HL-60 (cell line): ENCODE measurements at regions not wholly inside any gene's neighbourhood (a gene's known extent, or its start where the extent isn't known, plus 50 kb on each side); places are given as distances from the start of the nearest gene placed in this dataset.

Source experiments
- DNase-seq, 2 experiments: peaks; one replicate each; pipeline ENCODE4 v3.0.0-alpha.2; 2010 to 2020; ENCODE audit warnings: low read depth in 1 of 2, low spot score in 1 of 2
- H3K27ac ChIP-seq: fragments of 250-450 bp; sonication (Bioruptor Pico); replicated peaks from 2 replicates; pipeline ENCODE4 v1.5.1; 2020; ENCODE audit warnings: mild to moderate bottlenecking, moderate library complexity
- H3K27me3 ChIP-seq: fragments of 250-450 bp; sonication (Bioruptor Pico); 2 replicates; pipeline ENCODE4 v1.5.1; 2021; ENCODE audit warnings: mild to moderate bottlenecking, moderate library complexity; ENCODE audit not compliant: insufficient read depth, poor library complexity, severe bottlenecking
- H3K4me3 ChIP-seq: replicated peaks from 2 replicates; pipeline ENCODE4 v1.5.1; 2011; ENCODE audit warnings: mild to moderate bottlenecking, control low read depth, low read length; ENCODE audit not compliant: insufficient read depth
- CTCF ChIP-seq: IDR thresholded peaks from one replicate; pipeline ENCODE4 v1.5.1; 2011; ENCODE audit warnings: low read length, control low read depth, inconsistent platforms; ENCODE audit not compliant: insufficient read depth
- GABPA ChIP-seq: IDR thresholded peaks from 2 replicates; pipeline ENCODE4 v1.6.1; 2012; ENCODE audit warnings: low read depth
- POLR2AphosphoS5 ChIP-seq: IDR thresholded peaks from 2 replicates; pipeline ENCODE4 v1.6.1; 2012; ENCODE audit warnings: low read depth
- REST ChIP-seq: IDR thresholded peaks from 2 replicates; pipeline ENCODE4 v1.6.1; 2012; ENCODE audit warnings: low read depth; ENCODE audit not compliant: insufficient replicate concordance
- SPI1 ChIP-seq: IDR thresholded peaks from 2 replicates; pipeline ENCODE4 v1.6.1; 2012; ENCODE audit warnings: low read depth, mild to moderate bottlenecking, borderline replicate concordance

- H3K27me3 ChIP-seq = no peaks in the 10 kb centered on the region
- H3K4me3 ChIP-seq = no peak overlapping the region
- no peak for DNase-seq
These were observed 674.3 kb downstream of the NSUN3 start for GRCh38 chr3:94737116-94737515.

GRCh38 chr3:94739420-94739819 lies 676.6 kb downstream of the NSUN3 start:
- Histone ChIP-seq H3K27me3 (no peaks in the 10 kb centered on the region), H3K27ac (no peak overlapping the region), H3K4me3 (no peak overlapping the region)
- TF ChIP-seq REST (no peak), GABPA (no peak), SPI1 (no peak), POLR2AphosphoS5 (no peak), CTCF (no peak)
- DNase-seq = no peak

More at GRCh38 chr3:94737116-94737515, 674.3 kb downstream of the NSUN3 start:
- H3K27ac ChIP-seq = no peak overlapping the region
- TF ChIP-seq POLR2AphosphoS5 = no peak

GRCh38 chr3:94758751-94759150 lies 695.9 kb downstream of the NSUN3 start:
- H3K4me3 ChIP-seq = no peak overlapping the region
- TF ChIP-seq REST (no peak), GABPA (no peak), POLR2AphosphoS5 (no peak), CTCF (no peak), SPI1 (no peak)
- no peaks in the 10 kb centered on the region for H3K27me3 ChIP-seq
- no peak overlapping the region for H3K27ac ChIP-seq
- no peak for DNase-seq

GRCh38 chr3:94772402-94772801 lies 709.5 kb downstream of the NSUN3 start:
- H3K27me3 ChIP-seq = no peaks in the 10 kb centered on the region
- no peak overlapping the region for H3K4me3 ChIP-seq
- no peak overlapping the region for H3K27ac ChIP-seq
- TF ChIP-seq GABPA (no peak), SPI1 (no peak), POLR2AphosphoS5 (no peak), CTCF (no peak), REST (no peak)
- DNase-seq = no peak
